ENCODE measurements at regions not wholly inside any gene's neighbourhood (a gene's known extent, or its start where the extent isn't known, plus 50 kb on each side); places are given as distances from the start of the nearest gene placed in this dataset.

- H3K4me1 Mint-ChIP-seq (ENCODE audit: low read depth) = peaks cover 14% of the 10 kb centered on the region
- no peak overlapping the region for H3K4me3 Mint-ChIP-seq (ENCODE audit: low read depth)
- H3K36me3 Mint-ChIP-seq (ENCODE audit: insufficient read depth) = no peaks in the 10 kb centered on the region
- no peak for DNase-seq (ENCODE audit: low spot score, unreplicated experiment)
- peaks cover 4% of the 10 kb centered on the region for H3K9me3 Mint-ChIP-seq (ENCODE audit: low read depth)
- TF ChIP-seq, protein P1, sequence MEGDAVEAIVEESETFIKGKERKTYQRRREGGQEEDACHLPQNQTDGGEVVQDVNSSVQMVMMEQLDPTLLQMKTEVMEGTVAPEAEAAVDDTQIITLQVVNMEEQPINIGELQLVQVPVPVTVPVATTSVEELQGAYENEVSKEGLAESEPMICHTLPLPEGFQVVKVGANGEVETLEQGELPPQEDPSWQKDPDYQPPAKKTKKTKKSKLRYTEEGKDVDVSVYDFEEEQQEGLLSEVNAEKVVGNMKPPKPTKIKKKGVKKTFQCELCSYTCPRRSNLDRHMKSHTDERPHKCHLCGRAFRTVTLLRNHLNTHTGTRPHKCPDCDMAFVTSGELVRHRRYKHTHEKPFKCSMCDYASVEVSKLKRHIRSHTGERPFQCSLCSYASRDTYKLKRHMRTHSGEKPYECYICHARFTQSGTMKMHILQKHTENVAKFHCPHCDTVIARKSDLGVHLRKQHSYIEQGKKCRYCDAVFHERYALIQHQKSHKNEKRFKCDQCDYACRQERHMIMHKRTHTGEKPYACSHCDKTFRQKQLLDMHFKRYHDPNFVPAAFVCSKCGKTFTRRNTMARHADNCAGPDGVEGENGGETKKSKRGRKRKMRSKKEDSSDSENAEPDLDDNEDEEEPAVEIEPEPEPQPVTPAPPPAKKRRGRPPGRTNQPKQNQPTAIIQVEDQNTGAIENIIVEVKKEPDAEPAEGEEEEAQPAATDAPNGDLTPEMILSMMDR (IDR thresholded peaks at IDR 0.05; ENCODE audit: unreplicated experiment) = no peak
- no peaks in the 10 kb centered on the region for H3K27me3 Mint-ChIP-seq
- no peak overlapping the region for H3K27ac Mint-ChIP-seq
Measured at GRCh38 chr2:150100834-150101233, 386.6 kb downstream of the RND3 start.

DNA sequence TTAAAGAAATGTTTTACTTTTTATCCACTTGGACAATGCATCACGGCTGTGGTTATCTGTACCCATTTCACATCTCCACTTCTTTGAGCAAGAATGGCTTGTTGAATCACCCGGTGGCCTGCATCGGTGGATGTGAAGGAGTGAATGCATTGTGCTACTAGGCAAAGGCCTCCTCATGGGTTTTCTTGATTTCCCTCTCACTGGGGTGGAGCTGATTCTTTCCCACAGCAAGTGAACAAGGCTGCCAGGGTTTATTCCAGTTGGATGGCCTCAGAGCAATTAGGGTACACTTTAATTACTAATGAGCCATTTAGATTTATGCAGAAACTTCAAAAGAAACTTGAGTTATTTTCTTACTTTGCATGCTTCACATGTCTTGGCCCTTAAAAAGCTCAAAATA lies 387.1 kb downstream of the RND3 start:
- H3K4me3 Mint-ChIP-seq (ENCODE audit: low read depth) = no peak overlapping the region
- TF ChIP-seq, protein P1 (IDR thresholded peaks at IDR 0.05; ENCODE audit: unreplicated experiment) = no peak
- H3K4me1 Mint-ChIP-seq (ENCODE audit: low read depth) = peaks cover 18% of the 10 kb centered on the region
- DNase-seq (ENCODE audit: low spot score, unreplicated experiment) = no peak
- H3K9me3 Mint-ChIP-seq (ENCODE audit: low read depth) = peaks cover 4% of the 10 kb centered on the region
- no peaks in the 10 kb centered on the region for H3K27me3 Mint-ChIP-seq
- H3K27ac Mint-ChIP-seq = no peak overlapping the region
- no peaks in the 10 kb centered on the region for H3K36me3 Mint-ChIP-seq (ENCODE audit: insufficient read depth)

- Mint-ChIP-seq H3K36me3 (ENCODE audit: insufficient read depth) (no peaks in the 10 kb centered on the region), H3K27ac (no peak overlapping the region), H3K9me3 (ENCODE audit: low read depth) (no peaks in the 10 kb centered on the region), H3K4me3 (ENCODE audit: low read depth) (no peak overlapping the region), H3K4me1 (ENCODE audit: low read depth) (peaks cover 19% of the 10 kb centered on the region), H3K27me3 (no peaks in the 10 kb centered on the region)
- TF ChIP-seq, protein P1 (IDR thresholded peaks at IDR 0.05; ENCODE audit: unreplicated experiment) = no peak
- no peak for DNase-seq (ENCODE audit: low spot score, unreplicated experiment)
Measured at GRCh38 chr2:150099805-150100204, 387.7 kb downstream of the RND3 start.

GRCh38 chr2:150097901-150098531 lies 389.5 kb downstream of the RND3 start:
- no peak overlapping the region for H3K4me3 Mint-ChIP-seq (ENCODE audit: low read depth)
- peak overlapping the region; percentile 50 for H3K27ac Mint-ChIP-seq
- no peak for DNase-seq (ENCODE audit: low spot score, unreplicated experiment)
- TF ChIP-seq, protein P1 (IDR thresholded peaks at IDR 0.05; ENCODE audit: unreplicated experiment) = no peak
- H3K4me1 Mint-ChIP-seq (ENCODE audit: low read depth) = peaks cover 19% of the 10 kb centered on the region
- H3K9me3 Mint-ChIP-seq (ENCODE audit: low read depth) = no peaks in the 10 kb centered on the region
- no peaks in the 10 kb centered on the region for H3K27me3 Mint-ChIP-seq
- H3K36me3 Mint-ChIP-seq (ENCODE audit: insufficient read depth) = no peaks in the 10 kb centered on the region

DNA sequence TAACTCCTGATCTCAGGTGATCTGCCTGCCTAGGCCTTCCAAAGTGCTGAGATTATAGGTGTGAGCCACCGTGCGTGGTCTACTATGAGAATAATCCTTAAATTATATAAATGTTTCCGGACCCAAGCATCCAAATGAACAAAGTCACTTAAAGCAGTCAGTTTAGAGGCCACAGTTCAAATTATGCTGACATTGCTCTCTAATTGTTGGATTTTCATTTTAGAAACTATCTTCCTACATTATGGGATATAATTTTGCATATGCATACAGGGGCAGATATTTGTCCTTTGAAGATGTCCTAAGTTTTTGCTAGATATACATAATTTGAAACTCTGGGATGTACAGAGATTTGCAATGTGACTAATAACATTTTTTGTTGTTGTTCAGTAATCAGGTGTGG lies 390.1 kb downstream of the RND3 start:
- Mint-ChIP-seq H3K36me3 (ENCODE audit: insufficient read depth) (no peaks in the 10 kb centered on the region), H3K9me3 (ENCODE audit: low read depth) (no peaks in the 10 kb centered on the region), H3K4me1 (ENCODE audit: low read depth) (peaks cover 19% of the 10 kb centered on the region), H3K27me3 (no peaks in the 10 kb centered on the region), H3K27ac (no peak overlapping the region), H3K4me3 (ENCODE audit: low read depth) (no peak overlapping the region)
- no peak for DNase-seq (ENCODE audit: low spot score, unreplicated experiment)
- TF ChIP-seq, protein P1 (IDR thresholded peaks at IDR 0.05; ENCODE audit: unreplicated experiment) = no peak
